B cell (primary cell): ENCODE measurements at regions not wholly inside any gene's neighbourhood (a gene's known extent, or its start where the extent isn't known, plus 50 kb on each side); places are given as distances from the start of the nearest gene placed in this dataset.

Experiments used
- CTCF ChIP-seq: fragments of 200-600 bp; IDR thresholded peaks from one replicate; pipeline ENCODE4 v1.8.0; 2022; ENCODE audit warnings: antibody characterized with exemption, mild to moderate bottlenecking
- EZH2 ChIP-seq: IDR thresholded peaks from 2 replicates; pipeline ENCODE4 v1.6.1; 2012; ENCODE audit warnings: borderline replicate concordance, low read depth, mild to moderate bottlenecking, moderate library complexity, low read length; ENCODE audit not compliant: insufficient read depth, poor library complexity, severe bottlenecking

GRCh38 chr4:149983931-149984330 is 94.3 kb upstream of the DCLK2 start:
- no peak for TF ChIP-seq CTCF
- TF ChIP-seq EZH2: no peak
